Spinal cord (tissue), 9 donors: ENCODE measurements at regions not wholly inside any gene's neighbourhood (a gene's known extent, or its start where the extent isn't known, plus 50 kb on each side); places are given as distances from the start of the nearest gene placed in this dataset.
A peak's percentile ranks its signal among the peaks of the same experiment; 100 is the strongest.

Source experiments
- DNase-seq, 6 donors: peaks; one replicate each; pipeline versions ENCODE4 v3.0.0 to v3.0.0-alpha.2; 2013 to 2015; ENCODE audit warnings: low spot score in 6 of 6, low read depth in 4 of 6
- H3K27ac ChIP-seq: one replicate; pipeline ENCODE4 v1.5.1; 2013; ENCODE audit warnings: low read depth, low read length, control low read depth
- H3K27me3 ChIP-seq: one replicate; pipeline ENCODE4 v1.6.1; 2013; ENCODE audit warnings: low read length; ENCODE audit not compliant: control insufficient read depth, insufficient read depth
- H3K36me3 ChIP-seq: one replicate; pipeline ENCODE4 v1.6.1; 2013; ENCODE audit warnings: low read length; ENCODE audit not compliant: control insufficient read depth, insufficient read depth
- H3K4me1 ChIP-seq: one replicate; pipeline ENCODE4 v1.6.1; 2013; ENCODE audit warnings: low read length; ENCODE audit not compliant: control insufficient read depth, insufficient read depth
- H3K4me3 ChIP-seq: one replicate; pipeline ENCODE4 v1.5.1; 2013; ENCODE audit warnings: low read depth, low read length, control low read depth
- H3K9me3 ChIP-seq: one replicate; pipeline ENCODE4 v1.6.1; 2013; ENCODE audit warnings: low read length; ENCODE audit not compliant: control insufficient read depth, insufficient read depth
- WGBS: methylation state at CpG from one replicate; pipeline ENCODE4 v1.1.5; 2013; ENCODE audit warnings: missing lambda C conversion rate; ENCODE audit not compliant: insufficient coverage; 5-methylcytosine and 5-hydroxymethylcytosine counted together
- donor health status: healthy.

- no peak overlapping the region for H3K4me3 ChIP-seq
- no peak overlapping the region for H3K27ac ChIP-seq
- H3K27me3 ChIP-seq, result no peaks in the 10 kb centered on the region
- peaks cover 30% of the 10 kb centered on the region for H3K4me1 ChIP-seq
- DNase-seq, result no peak
- no peaks in the 10 kb centered on the region for H3K36me3 ChIP-seq
- H3K9me3 ChIP-seq, result no peaks in the 10 kb centered on the region
- WGBS, result 94% methylated on average over 5 of the region's 5 CpGs
These were observed 200.3 kb upstream of the ZMIZ1 start for GRCh38 chr10:78868456-78868855.

- Histone ChIP-seq H3K27ac (no peak overlapping the region), H3K9me3 (no peaks in the 10 kb centered on the region), H3K27me3 (no peaks in the 10 kb centered on the region), H3K4me3 (no peak overlapping the region), H3K36me3 (no peaks in the 10 kb centered on the region), H3K4me1 (peaks cover 27% of the 10 kb centered on the region)
- 93% methylated on average over 5 of the region's 7 CpGs for WGBS
- no peak for DNase-seq
These were observed 199.9 kb upstream of the ZMIZ1 start for GRCh38 chr10:78868861-78869260.

- Histone ChIP-seq H3K9me3 (no peaks in the 10 kb centered on the region), H3K4me3 (no peak overlapping the region), H3K27me3 (no peaks in the 10 kb centered on the region), H3K36me3 (no peaks in the 10 kb centered on the region), H3K27ac (no peak overlapping the region), H3K4me1 (peaks cover 24% of the 10 kb centered on the region)
- 75% methylated on average over 21 of the region's 23 CpGs for WGBS
- DNase-seq, result peak in 1 of 6 donors; percentile 49
These were observed 199.0 kb upstream of the ZMIZ1 start for GRCh38 chr10:78869508-78870454.

DNA sequence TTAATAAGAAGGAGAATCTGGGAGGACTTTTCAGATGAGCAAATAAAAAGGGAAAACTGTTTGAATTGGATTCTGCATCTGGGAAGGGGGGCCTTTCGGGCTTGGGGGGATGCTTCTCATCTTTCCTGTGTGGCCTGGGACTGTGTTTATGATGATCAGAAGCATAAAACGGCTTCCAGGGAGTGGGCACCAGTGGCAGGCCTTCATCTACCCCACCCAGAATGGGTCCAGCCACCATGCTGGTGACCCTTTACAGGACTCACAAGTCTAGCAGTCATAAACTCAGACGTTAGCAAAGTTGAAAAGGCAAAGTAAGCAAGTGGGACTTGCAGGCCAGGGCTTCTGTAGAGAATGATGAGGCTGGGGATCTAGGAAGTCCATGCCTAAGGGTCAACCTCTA is 198.3 kb upstream of the ZMIZ1 start:
- no peak overlapping the region for H3K27ac ChIP-seq
- H3K4me3 ChIP-seq, result no peak overlapping the region
- no peaks in the 10 kb centered on the region for H3K9me3 ChIP-seq
- WGBS, result 100% methylated on average over 1 of the region's 3 CpGs
- no peaks in the 10 kb centered on the region for H3K36me3 ChIP-seq
- no peak for DNase-seq
- peaks cover 17% of the 10 kb centered on the region for H3K4me1 ChIP-seq
- H3K27me3 ChIP-seq, result no peaks in the 10 kb centered on the region

DNA sequence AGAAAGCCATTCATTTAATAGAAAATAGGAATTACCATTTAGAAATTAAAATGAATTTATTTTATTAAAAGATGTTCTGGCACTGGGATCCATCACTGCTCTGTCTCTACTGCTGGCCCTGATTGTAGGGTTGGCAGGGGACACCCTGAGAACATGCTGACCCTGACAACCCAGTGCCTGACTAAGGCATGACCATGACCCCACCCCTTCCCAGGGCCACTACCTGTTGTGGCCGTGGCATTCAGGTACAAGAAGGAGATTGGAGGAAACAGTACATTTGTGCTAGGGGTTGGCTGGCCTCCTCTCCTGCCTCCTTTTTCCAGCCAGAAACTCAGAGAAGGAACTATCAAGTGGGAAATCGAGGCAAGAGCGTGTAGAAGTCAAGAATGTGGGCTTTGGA is 197.0 kb upstream of the ZMIZ1 start:
- DNase-seq, result no peak
- H3K27me3 ChIP-seq, result no peaks in the 10 kb centered on the region
- H3K4me1 ChIP-seq, result peaks cover 7% of the 10 kb centered on the region
- H3K9me3 ChIP-seq, result no peaks in the 10 kb centered on the region
- H3K27ac ChIP-seq, result no peak overlapping the region
- H3K36me3 ChIP-seq, result no peaks in the 10 kb centered on the region
- 100% methylated on average over 2 of the region's 3 CpGs for WGBS
- no peak overlapping the region for H3K4me3 ChIP-seq

- Histone ChIP-seq H3K4me3 (no peak overlapping the region), H3K4me1 (peaks cover 7% of the 10 kb centered on the region), H3K27me3 (no peaks in the 10 kb centered on the region), H3K9me3 (no peaks in the 10 kb centered on the region), H3K36me3 (no peaks in the 10 kb centered on the region), H3K27ac (no peak overlapping the region)
- WGBS, result 80% methylated on average over 1 of the region's 5 CpGs
- no peak for DNase-seq
These were observed 195.4 kb upstream of the ZMIZ1 start for GRCh38 chr10:78873413-78873812.

- WGBS, result no CpG with 5 or more reads among the region's 2 CpGs
- Histone ChIP-seq H3K27me3 (no peaks in the 10 kb centered on the region), H3K4me1 (no peaks in the 10 kb centered on the region), H3K27ac (no peak overlapping the region), H3K36me3 (no peaks in the 10 kb centered on the region), H3K4me3 (no peak overlapping the region), H3K9me3 (peaks cover 3% of the 10 kb centered on the region)
- DNase-seq, result peak in 1 of 6 donors; percentile 59
These were observed 193.4 kb upstream of the ZMIZ1 start for GRCh38 chr10:78875331-78875877.

DNA sequence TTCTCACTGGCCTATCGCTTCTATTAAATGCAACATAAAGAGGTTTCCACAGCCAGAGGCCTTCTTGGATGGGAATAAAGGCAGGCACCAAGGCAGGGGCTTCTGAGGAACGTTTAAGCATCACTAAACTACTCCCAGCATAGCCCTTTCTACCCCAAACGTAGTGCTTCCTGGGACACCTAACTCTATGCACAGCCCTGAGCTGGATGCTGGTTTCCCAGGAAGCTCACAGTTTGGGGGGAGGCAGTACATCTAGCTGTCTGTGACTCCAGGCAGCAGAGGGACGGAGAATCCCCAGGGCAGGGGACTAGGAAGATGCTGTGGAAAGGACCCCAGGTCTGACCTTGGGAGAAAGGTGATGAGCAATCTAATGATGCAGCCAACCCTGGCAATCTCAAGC is 192.8 kb upstream of the ZMIZ1 start:
- DNase-seq, result no peak
- 80% methylated on average over 1 of the region's 4 CpGs for WGBS
- Histone ChIP-seq H3K9me3 (peaks cover 3% of the 10 kb centered on the region), H3K27me3 (no peaks in the 10 kb centered on the region), H3K4me1 (no peaks in the 10 kb centered on the region), H3K36me3 (no peaks in the 10 kb centered on the region), H3K27ac (no peak overlapping the region), H3K4me3 (no peak overlapping the region)

DNA sequence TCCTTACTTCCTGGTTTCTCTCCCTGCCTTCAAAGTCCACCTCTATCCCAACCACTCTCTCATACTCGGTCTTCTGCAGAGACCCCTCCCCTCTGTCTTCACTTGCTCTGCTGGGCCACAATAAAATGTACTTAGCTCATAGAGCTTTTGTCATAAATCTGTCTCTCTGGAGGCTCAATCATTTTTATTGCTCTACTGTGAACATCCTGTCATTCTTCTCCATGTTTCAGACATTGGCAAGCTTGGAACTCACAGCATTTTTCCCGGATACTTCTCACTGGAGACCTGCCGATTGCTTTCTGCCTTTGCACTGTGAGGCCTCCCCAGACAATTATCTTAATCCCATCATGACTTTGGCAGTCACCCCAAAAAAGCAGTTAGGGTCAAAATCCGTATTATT is 192.3 kb upstream of the ZMIZ1 start:
- WGBS, result 55% methylated on average over 4 of the region's 4 CpGs
- Histone ChIP-seq H3K27ac (no peak overlapping the region), H3K4me3 (no peak overlapping the region), H3K4me1 (no peaks in the 10 kb centered on the region), H3K27me3 (no peaks in the 10 kb centered on the region), H3K36me3 (no peaks in the 10 kb centered on the region), H3K9me3 (peaks cover 3% of the 10 kb centered on the region)
- no peak for DNase-seq

GRCh38 chr10:78879621-78880020 is 189.1 kb upstream of the ZMIZ1 start:
- H3K9me3 ChIP-seq, result peaks cover 3% of the 10 kb centered on the region
- H3K27ac ChIP-seq, result no peak overlapping the region
- WGBS, result no CpG with 5 or more reads among the region's 3 CpGs

More at GRCh38 chr10:78879621-78880020, 189.1 kb upstream of the ZMIZ1 start:
- H3K4me1 ChIP-seq, result no peaks in the 10 kb centered on the region
- no peaks in the 10 kb centered on the region for H3K27me3 ChIP-seq
- H3K36me3 ChIP-seq, result no peaks in the 10 kb centered on the region
- no peak overlapping the region for H3K4me3 ChIP-seq
- no peak for DNase-seq
